H9 (cell line): ENCODE measurements at regions not wholly inside any gene's neighbourhood (a gene's known extent, or its start where the extent isn't known, plus 50 kb on each side); places are given as distances from the start of the nearest gene placed in this dataset.

Experiments
- DNase-seq: peaks from one replicate; pipeline ENCODE4 v3.0.0-alpha.2; 2017
- H2AFZ ChIP-seq: one replicate; pipeline ENCODE4 v1.6.1; 2013; ENCODE audit warnings: mild to moderate bottlenecking, low read length, control low read depth, moderate library complexity
- H2AK5ac ChIP-seq: 2 replicates; pipeline ENCODE4 v1.6.1; 2013; ENCODE audit warnings: low read length, control low read depth, mixed read lengths; ENCODE audit not compliant: insufficient read length
- H2BK120ac ChIP-seq: one replicate; pipeline ENCODE4 v1.6.1; 2013; ENCODE audit warnings: low read depth, mild to moderate bottlenecking, low read length, control low read depth, inconsistent platforms; ENCODE audit not compliant: poor library complexity, severe bottlenecking
- H2BK12ac ChIP-seq: 2 replicates; pipeline ENCODE4 v1.6.1; 2013; ENCODE audit warnings: low read length, control low read depth, mixed read lengths, low read depth; ENCODE audit not compliant: insufficient read length
- H2BK15ac ChIP-seq: 2 replicates; pipeline ENCODE4 v1.6.1; 2013; ENCODE audit warnings: low read depth, low read length, control low read depth
- H2BK20ac ChIP-seq: one replicate; pipeline ENCODE4 v1.6.1; 2013; ENCODE audit warnings: low read depth, mild to moderate bottlenecking, low read length, control low read depth, inconsistent platforms; ENCODE audit not compliant: poor library complexity, severe bottlenecking
- H2BK5ac ChIP-seq: 2 replicates; pipeline ENCODE4 v1.6.1; 2013; ENCODE audit warnings: low read length, control low read depth, mixed read lengths; ENCODE audit not compliant: insufficient read length
- H3K14ac ChIP-seq: 2 replicates; pipeline ENCODE4 v1.6.1; 2013; ENCODE audit warnings: low read length, control low read depth; ENCODE audit not compliant: insufficient read depth
- H3K18ac ChIP-seq: 2 replicates; pipeline ENCODE4 v1.6.1; 2013; ENCODE audit warnings: low read depth, mild to moderate bottlenecking, mixed read lengths, low read length, control low read depth; ENCODE audit not compliant: insufficient read length
- H3K23ac ChIP-seq: 2 replicates; pipeline ENCODE4 v1.6.1; 2013; ENCODE audit warnings: low read length, control low read depth, mixed read lengths, low read depth; ENCODE audit not compliant: insufficient read length
- H3K23me2 ChIP-seq: 2 replicates; pipeline ENCODE4 v1.6.1; 2013; ENCODE audit warnings: low read depth, mild to moderate bottlenecking, mixed read lengths, low read length, control low read depth; ENCODE audit not compliant: insufficient read length, poor library complexity, severe bottlenecking
- H3K27ac ChIP-seq: 2 replicates; pipeline ENCODE4 v1.5.1; 2013; ENCODE audit warnings: low read length, control low read depth, mixed read lengths, low read depth; ENCODE audit not compliant: insufficient read length
- H3K27me3 ChIP-seq: 2 replicates; pipeline ENCODE4 v1.6.1; 2013; ENCODE audit warnings: low read length, control low read depth, inconsistent platforms; ENCODE audit not compliant: insufficient read depth
- H3K4ac ChIP-seq: 2 replicates; pipeline ENCODE4 v1.6.1; 2013; ENCODE audit warnings: low read depth, mild to moderate bottlenecking, control low read depth, inconsistent platforms, low read length, moderate library complexity
- H3K4me1 ChIP-seq: 2 replicates; pipeline ENCODE4 v1.6.1; 2013; ENCODE audit warnings: low read length, control low read depth, inconsistent platforms; ENCODE audit not compliant: insufficient read depth
- H3K4me2 ChIP-seq: 2 replicates; pipeline ENCODE4 v1.6.1; 2013; ENCODE audit warnings: low read length, control low read depth, mixed read lengths; ENCODE audit not compliant: insufficient read length, insufficient read depth
- H3K56ac ChIP-seq: 2 replicates; pipeline ENCODE4 v1.6.1; 2013; ENCODE audit warnings: low read depth, mild to moderate bottlenecking, mixed read lengths, low read length, control low read depth; ENCODE audit not compliant: insufficient read length
- H3K79me1 ChIP-seq: 2 replicates; pipeline ENCODE4 v1.6.1; 2013; ENCODE audit warnings: low read depth, mild to moderate bottlenecking, moderate library complexity, low read length, control low read depth, inconsistent platforms; ENCODE audit not compliant: insufficient read depth, poor library complexity, severe bottlenecking
- H3K79me2 ChIP-seq: 2 replicates; pipeline ENCODE4 v1.6.1; 2013; ENCODE audit warnings: low read length, control low read depth, inconsistent platforms; ENCODE audit not compliant: insufficient read depth
- H3K9ac ChIP-seq: 2 replicates; pipeline ENCODE4 v1.6.1; 2013; ENCODE audit warnings: low read length, control low read depth, mixed read lengths; ENCODE audit not compliant: insufficient read length; ENCODE audit errors: extremely low read depth
- H3K9me3 ChIP-seq: one replicate; pipeline ENCODE4 v1.6.1; 2013; ENCODE audit warnings: low read depth, low read length, inconsistent platforms; ENCODE audit not compliant: control insufficient read depth
- H3T11ph ChIP-seq: one replicate; pipeline ENCODE4 v1.6.1; 2013; ENCODE audit warnings: mild to moderate bottlenecking, low read length, control low read depth, inconsistent platforms
- H4K20me1 ChIP-seq: one replicate; pipeline ENCODE4 v1.6.1; 2013; ENCODE audit not compliant: control insufficient read depth, insufficient read length, insufficient read depth
- H4K5ac ChIP-seq: 2 replicates; pipeline ENCODE4 v1.6.1; 2013; ENCODE audit warnings: low read depth, mild to moderate bottlenecking, mixed read lengths, low read length, control low read depth; ENCODE audit not compliant: insufficient read length
- H4K8ac ChIP-seq: replicated peaks from 2 replicates; pipeline ENCODE4 v1.6.1; 2013; ENCODE audit warnings: low read length, control low read depth, mixed read lengths, low read depth; ENCODE audit not compliant: insufficient read length
- H4K91ac ChIP-seq: 2 replicates; pipeline ENCODE4 v1.6.1; 2013; ENCODE audit warnings: low read depth, mild to moderate bottlenecking, moderate library complexity, mixed read lengths, low read length, control low read depth; ENCODE audit not compliant: insufficient read length
- H3K27ac Mint-ChIP-seq, 3 experiments: 2 replicates in 2 of 3; 3 replicates in 1 of 3; pipeline ENCODE4 v1.8.0; 2020 to 2021; ENCODE audit warnings: mixed read lengths in 3 of 3, mild to moderate bottlenecking in 1 of 3, moderate library complexity in 1 of 3
- H3K27me3 Mint-ChIP-seq: 2 replicates; pipeline ENCODE4 v1.8.0; 2021; ENCODE audit warnings: low read depth, mild to moderate bottlenecking, moderate library complexity, mixed read lengths
- H3K36me3 Mint-ChIP-seq, 3 experiments: 2 replicates in 2 of 3; 3 replicates in 1 of 3; pipeline ENCODE4 v1.8.0; 2020 to 2021; ENCODE audit warnings: low read depth in 3 of 3, mixed read lengths in 3 of 3; ENCODE audit not compliant: insufficient read depth in 1 of 3
- H3K4me1 Mint-ChIP-seq, 2 experiments: 2 replicates each; pipeline ENCODE4 v1.8.0; 2020; ENCODE audit warnings: mixed read lengths in 2 of 2
- H3K4me3 Mint-ChIP-seq, 2 experiments: 2 replicates in 1 of 2; 3 replicates in 1 of 2; pipeline ENCODE4 v1.8.0; 2020 to 2021; ENCODE audit warnings: mild to moderate bottlenecking in 2 of 2, mixed read lengths in 2 of 2, moderate library complexity in 1 of 2
- H3K9me3 Mint-ChIP-seq, 2 experiments: 2 replicates in 1 of 2; 3 replicates in 1 of 2; pipeline ENCODE4 v1.8.0; 2020; ENCODE audit warnings: mild to moderate bottlenecking in 2 of 2, mixed read lengths in 2 of 2, moderate library complexity in 1 of 2
- WGBS: extraction: QIAGEN DNeasy Blood & Tissue Kit; methylation state at CpG from one replicate; pipeline ENCODE4 v1.1.7; 2013; ENCODE audit warnings: missing lambda C conversion rate, low lambda C conversion rate, mixed read lengths; ENCODE audit not compliant: insufficient read length; ENCODE audit errors: extremely low coverage; 5-methylcytosine and 5-hydroxymethylcytosine counted together
- TF ChIP-seq, protein P1 (sequence below): fragments of 200-600 bp; sonication (generic); conservative IDR thresholded peaks from 3 replicates; pipeline ENCODE4 v1.8.0; 2021; ENCODE audit warnings: antibody characterized with exemption, mild to moderate bottlenecking

DNA sequence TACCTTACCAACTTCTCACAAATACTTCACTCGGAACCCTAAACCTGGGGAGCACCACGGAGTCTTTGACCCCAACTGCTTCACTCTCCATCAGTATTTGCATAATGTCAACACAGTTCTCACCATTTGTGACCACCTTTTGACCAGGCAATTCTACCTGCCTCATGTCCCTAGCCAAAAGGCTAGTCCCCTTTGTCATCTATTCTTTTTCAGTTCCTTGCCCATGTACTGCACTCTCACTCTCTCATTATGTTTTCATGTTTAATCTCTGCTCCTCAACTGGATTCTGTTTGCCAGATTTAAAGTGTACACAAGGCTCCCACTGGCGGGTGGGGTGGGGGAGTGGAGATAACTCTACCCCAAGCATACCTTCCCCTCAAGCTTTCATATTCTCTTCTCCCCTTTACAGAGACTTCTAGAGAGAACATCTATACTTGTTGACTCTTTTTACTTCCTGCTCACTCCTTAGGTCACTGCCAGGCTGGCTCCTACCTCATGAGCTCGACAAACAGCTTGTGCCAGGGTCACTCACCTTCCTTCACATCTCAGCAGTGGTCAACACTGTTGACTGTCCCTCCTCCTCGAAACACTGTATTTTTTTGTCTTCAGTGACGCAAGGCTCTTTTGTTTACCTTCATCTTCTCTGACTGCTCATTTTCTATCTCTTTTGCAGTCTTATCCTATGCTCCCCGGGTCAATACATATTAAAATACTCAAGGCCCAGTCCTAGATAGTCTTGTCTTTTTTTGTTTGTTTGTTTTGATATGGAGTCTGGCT, 88.7 kb upstream of the MAP4K3 start:
- H3K27ac Mint-ChIP-seq = no peak overlapping the region

More for the DNA sequence above, 88.7 kb upstream of the MAP4K3 start:
- H3K4me3 Mint-ChIP-seq = no peak overlapping the region
- peaks cover 17 to 32% of the 10 kb centered on the region in 2 experiments for H3K9me3 Mint-ChIP-seq
- no peaks in the 10 kb centered on the region for H3K27me3 Mint-ChIP-seq
- Histone ChIP-seq H2BK120ac (no peak overlapping the region), H2BK12ac (no peak overlapping the region), H3K18ac (no peak overlapping the region), H3K27me3 (no peaks in the 10 kb centered on the region), H3K4ac (no peak overlapping the region), H3K23me2 (no peaks in the 10 kb centered on the region), H3K14ac (no peak overlapping the region), H3K4me1 (peaks cover 6% of the 10 kb centered on the region; the same call in 1 of the 2 replicates), H3K9me3 (peaks cover 20% of the 10 kb centered on the region), H2BK15ac (no peak overlapping the region), H4K8ac (no peak overlapping the region), H2AFZ (no peak overlapping the region), H3K9ac (no peak overlapping the region), H3T11ph (no peak overlapping the region), H3K4me2 (no peak overlapping the region), H3K27ac (no peak overlapping the region), H2BK20ac (no peak overlapping the region), H2BK5ac (no peak overlapping the region), H4K5ac (no peak overlapping the region), H3K79me1 (no peaks in the 10 kb centered on the region), H4K91ac (no peak overlapping the region), H4K20me1 (no peaks in the 10 kb centered on the region), H3K56ac (no peak overlapping the region), H3K79me2 (no peaks in the 10 kb centered on the region), H3K23ac (no peak overlapping the region), H2AK5ac (no peak overlapping the region)
- H3K4me1 Mint-ChIP-seq = peaks cover 7 to 11% of the 10 kb centered on the region in 2 experiments
- peaks cover 19 to 30% (median 19%) of the 10 kb centered on the region in 3 experiments for H3K36me3 Mint-ChIP-seq
- no peak for DNase-seq
- TF ChIP-seq, protein P1, sequence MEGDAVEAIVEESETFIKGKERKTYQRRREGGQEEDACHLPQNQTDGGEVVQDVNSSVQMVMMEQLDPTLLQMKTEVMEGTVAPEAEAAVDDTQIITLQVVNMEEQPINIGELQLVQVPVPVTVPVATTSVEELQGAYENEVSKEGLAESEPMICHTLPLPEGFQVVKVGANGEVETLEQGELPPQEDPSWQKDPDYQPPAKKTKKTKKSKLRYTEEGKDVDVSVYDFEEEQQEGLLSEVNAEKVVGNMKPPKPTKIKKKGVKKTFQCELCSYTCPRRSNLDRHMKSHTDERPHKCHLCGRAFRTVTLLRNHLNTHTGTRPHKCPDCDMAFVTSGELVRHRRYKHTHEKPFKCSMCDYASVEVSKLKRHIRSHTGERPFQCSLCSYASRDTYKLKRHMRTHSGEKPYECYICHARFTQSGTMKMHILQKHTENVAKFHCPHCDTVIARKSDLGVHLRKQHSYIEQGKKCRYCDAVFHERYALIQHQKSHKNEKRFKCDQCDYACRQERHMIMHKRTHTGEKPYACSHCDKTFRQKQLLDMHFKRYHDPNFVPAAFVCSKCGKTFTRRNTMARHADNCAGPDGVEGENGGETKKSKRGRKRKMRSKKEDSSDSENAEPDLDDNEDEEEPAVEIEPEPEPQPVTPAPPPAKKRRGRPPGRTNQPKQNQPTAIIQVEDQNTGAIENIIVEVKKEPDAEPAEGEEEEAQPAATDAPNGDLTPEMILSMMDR = no peak
- no CpG with 5 or more reads among the region's 7 CpGs for WGBS
